Muscle layer of colon (tissue), 2 donors: ENCODE measurements at regions not wholly inside any gene's neighbourhood (a gene's known extent, or its start where the extent isn't known, plus 50 kb on each side); places are given as distances from the start of the nearest gene placed in this dataset.

Source experiments
- H3K27ac ChIP-seq: one replicate; pipeline ENCODE4 v1.7.0; 2013; ENCODE audit warnings: low read depth, mild to moderate bottlenecking, low read length, moderate library complexity
- H3K27me3 ChIP-seq, 2 donors: one replicate each; pipeline ENCODE4 v1.7.0; 2013; ENCODE audit warnings: low read length in 2 of 2, mild to moderate bottlenecking in 2 of 2; ENCODE audit not compliant: insufficient read depth in 2 of 2, control insufficient read depth in 1 of 2
- H3K36me3 ChIP-seq: one replicate; pipeline ENCODE4 v1.7.0; 2013; ENCODE audit warnings: mild to moderate bottlenecking, low read length; ENCODE audit not compliant: insufficient read depth
- H3K4me1 ChIP-seq: one replicate; pipeline ENCODE4 v1.7.0; 2013; ENCODE audit warnings: mild to moderate bottlenecking, low read length; ENCODE audit not compliant: insufficient read depth
- H3K4me3 ChIP-seq, 2 donors: one replicate each; pipeline ENCODE4 v1.7.0; 2013; ENCODE audit warnings: low read length in 2 of 2, low read depth in 1 of 2, mild to moderate bottlenecking in 1 of 2, moderate library complexity in 1 of 2
- H3K9ac ChIP-seq: one replicate; pipeline ENCODE4 v1.7.0; 2013; ENCODE audit warnings: low read length
- H3K9me3 ChIP-seq: one replicate; pipeline ENCODE4 v1.7.0; 2013; ENCODE audit warnings: mild to moderate bottlenecking, low read length
- donor health status: abdominal sarcoma.
- donor health status: Adenocarcinoma of cecum.

GRCh38 chr1:239891621-239892358, 199.9 kb upstream of the FMN2 start:
- H3K9me3 ChIP-seq, result no peaks in the 10 kb centered on the region
- peaks cover 16% of the 10 kb centered on the region for H3K4me1 ChIP-seq
- H3K27me3 ChIP-seq, result no peaks in the 10 kb centered on the region
- H3K36me3 ChIP-seq, result no peaks in the 10 kb centered on the region
- no peak overlapping the region for H3K27ac ChIP-seq
- H3K4me3 ChIP-seq, result no peak overlapping the region
- H3K9ac ChIP-seq, result no peak overlapping the region

- H3K36me3 ChIP-seq, result no peaks in the 10 kb centered on the region
- no peaks in the 10 kb centered on the region for H3K9me3 ChIP-seq
- no peaks in the 10 kb centered on the region for H3K27me3 ChIP-seq
- H3K4me3 ChIP-seq, result no peak overlapping the region
- H3K9ac ChIP-seq, result no peak overlapping the region
- H3K4me1 ChIP-seq, result peaks cover 23% of the 10 kb centered on the region
- no peak overlapping the region for H3K27ac ChIP-seq
Observed at GRCh38 chr1:239892602-239893001, 199.1 kb upstream of the FMN2 start.

GRCh38 chr1:239893127-239893731, 198.5 kb upstream of the FMN2 start:
- Histone ChIP-seq H3K4me1 (peaks cover 28% of the 10 kb centered on the region), H3K27me3 (no peaks in the 10 kb centered on the region), H3K9me3 (no peaks in the 10 kb centered on the region), H3K36me3 (no peaks in the 10 kb centered on the region), H3K4me3 (no peak overlapping the region), H3K9ac (no peak overlapping the region), H3K27ac (no peak overlapping the region)

GRCh38 chr1:239896569-239896968, 195.1 kb upstream of the FMN2 start:
- H3K9ac ChIP-seq, result no peak overlapping the region
- H3K27ac ChIP-seq, result no peak overlapping the region
- no peak overlapping the region for H3K4me3 ChIP-seq
- H3K4me1 ChIP-seq, result peaks cover 28% of the 10 kb centered on the region
- no peaks in the 10 kb centered on the region for H3K36me3 ChIP-seq
- H3K27me3 ChIP-seq, result no peaks in the 10 kb centered on the region
- H3K9me3 ChIP-seq, result no peaks in the 10 kb centered on the region

GRCh38 chr1:239896980-239897379, 194.7 kb upstream of the FMN2 start:
- H3K4me1 ChIP-seq, result peaks cover 23% of the 10 kb centered on the region
- no peaks in the 10 kb centered on the region for H3K9me3 ChIP-seq
- H3K27ac ChIP-seq, result peak overlapping the region; percentile 32
- H3K9ac ChIP-seq, result no peak overlapping the region
- H3K27me3 ChIP-seq, result no peaks in the 10 kb centered on the region
- no peak overlapping the region for H3K4me3 ChIP-seq
- no peaks in the 10 kb centered on the region for H3K36me3 ChIP-seq

GRCh38 chr1:239897458-239897857, 194.2 kb upstream of the FMN2 start:
- H3K27ac ChIP-seq, result peak overlapping the region; percentile 32

GRCh38 chr1:239898062-239898730, 193.5 kb upstream of the FMN2 start:
- Histone ChIP-seq H3K9me3 (no peaks in the 10 kb centered on the region), H3K4me1 (peaks cover 14% of the 10 kb centered on the region), H3K4me3 (peak overlapping the region in 1 of 2 donors; percentile 49), H3K9ac (no peak overlapping the region), H3K27ac (peak overlapping the region; percentile 46), H3K27me3 (no peaks in the 10 kb centered on the region), H3K36me3 (no peaks in the 10 kb centered on the region)

More at GRCh38 chr1:239897458-239897857, 194.2 kb upstream of the FMN2 start:
- Histone ChIP-seq H3K4me1 (peaks cover 19% of the 10 kb centered on the region), H3K9me3 (no peaks in the 10 kb centered on the region), H3K9ac (no peak overlapping the region), H3K4me3 (peak overlapping the region in 1 of 2 donors; percentile 49), H3K36me3 (no peaks in the 10 kb centered on the region), H3K27me3 (no peaks in the 10 kb centered on the region)

- H3K9me3 ChIP-seq, result no peaks in the 10 kb centered on the region
Observed at GRCh38 chr1:239899747-239900146, 191.9 kb upstream of the FMN2 start.

GRCh38 chr1:239906394-239906793, 185.3 kb upstream of the FMN2 start:
- Histone ChIP-seq H3K36me3 (peaks cover 5% of the 10 kb centered on the region), H3K9ac (no peak overlapping the region), H3K4me1 (peaks cover 9% of the 10 kb centered on the region), H3K4me3 (no peak overlapping the region), H3K27me3 (no peaks in the 10 kb centered on the region), H3K27ac (no peak overlapping the region), H3K9me3 (no peaks in the 10 kb centered on the region)

More at GRCh38 chr1:239899747-239900146, 191.9 kb upstream of the FMN2 start:
- Histone ChIP-seq H3K36me3 (no peaks in the 10 kb centered on the region), H3K4me3 (no peak overlapping the region), H3K27ac (no peak overlapping the region), H3K27me3 (no peaks in the 10 kb centered on the region), H3K9ac (no peak overlapping the region), H3K4me1 (peaks cover 14% of the 10 kb centered on the region)

- Histone ChIP-seq H3K9me3 (no peaks in the 10 kb centered on the region), H3K4me3 (no peak overlapping the region), H3K36me3 (peaks cover 5% of the 10 kb centered on the region), H3K4me1 (peaks cover 25% of the 10 kb centered on the region), H3K27me3 (no peaks in the 10 kb centered on the region), H3K27ac (peak overlapping the region; percentile 12), H3K9ac (no peak overlapping the region)
Observed at GRCh38 chr1:239909898-239910297, 181.8 kb upstream of the FMN2 start.

- Histone ChIP-seq H3K27ac (no peak overlapping the region), H3K4me3 (no peak overlapping the region), H3K36me3 (peaks cover 5% of the 10 kb centered on the region), H3K9me3 (no peaks in the 10 kb centered on the region), H3K9ac (no peak overlapping the region), H3K27me3 (no peaks in the 10 kb centered on the region), H3K4me1 (peaks cover 34% of the 10 kb centered on the region)
Observed at GRCh38 chr1:239912471-239912870, 179.2 kb upstream of the FMN2 start.
